BE2C (cell line): ENCODE measurements at regions not wholly inside any gene's neighbourhood (a gene's known extent, or its start where the extent isn't known, plus 50 kb on each side); places are given as distances from the start of the nearest gene placed in this dataset.

Experiments used
- DNase-seq: peaks from one replicate; pipeline ENCODE4 v3.0.0-alpha.2; 2020
- H3K27me3 ChIP-seq: fragments of 250-450 bp; sonication (Bioruptor Pico); 2 replicates; pipeline ENCODE4 v1.5.1; 2020; ENCODE audit warnings: mild to moderate bottlenecking
- H3K36me3 ChIP-seq: fragments of 250-450 bp; sonication (Bioruptor Pico); 2 replicates; pipeline ENCODE4 v1.5.1; 2020; ENCODE audit warnings: mild to moderate bottlenecking
- H3K4me1 ChIP-seq: fragments of 250-450 bp; sonication (Bioruptor Pico); 2 replicates; pipeline ENCODE4 v1.5.1; 2020
- H3K4me3 ChIP-seq: 2 replicates; pipeline ENCODE4 v1.5.1; 2011; ENCODE audit warnings: low read depth, low read length
- H3K9me3 ChIP-seq: fragments of 250-450 bp; sonication (Bioruptor Pico); 2 replicates; pipeline ENCODE4 v1.5.1; 2020
- CTCF ChIP-seq: IDR thresholded peaks from 2 replicates; pipeline ENCODE4 v1.5.1; 2012; ENCODE audit warnings: mild to moderate bottlenecking, low read depth, low read length

- Histone ChIP-seq H3K4me3 (no peak overlapping the region), H3K9me3 (no peaks in the 10 kb centered on the region), H3K4me1 (peaks cover 21% of the 10 kb centered on the region), H3K27me3 (no peaks in the 10 kb centered on the region), H3K36me3 (no peaks in the 10 kb centered on the region)
- DNase-seq, result no peak
- no peak for TF ChIP-seq CTCF
Observed at GRCh38 chr16:72243621-72244020, 71.7 kb upstream of the PMFBP1 start.

- no peaks in the 10 kb centered on the region; the same call in 1 of the 2 replicates for H3K9me3 ChIP-seq
- no peak for DNase-seq
- no peaks in the 10 kb centered on the region for H3K36me3 ChIP-seq
- no peaks in the 10 kb centered on the region for H3K27me3 ChIP-seq
- peaks cover 21% of the 10 kb centered on the region for H3K4me1 ChIP-seq
- TF ChIP-seq CTCF, result no peak
- no peak overlapping the region for H3K4me3 ChIP-seq
Observed at GRCh38 chr16:72242757-72243156, 70.8 kb upstream of the PMFBP1 start.

GRCh38 chr16:72241930-72242329, 70.0 kb upstream of the PMFBP1 start:
- peaks cover 21% of the 10 kb centered on the region for H3K4me1 ChIP-seq
- peak; percentile 97 for TF ChIP-seq CTCF

DNA sequence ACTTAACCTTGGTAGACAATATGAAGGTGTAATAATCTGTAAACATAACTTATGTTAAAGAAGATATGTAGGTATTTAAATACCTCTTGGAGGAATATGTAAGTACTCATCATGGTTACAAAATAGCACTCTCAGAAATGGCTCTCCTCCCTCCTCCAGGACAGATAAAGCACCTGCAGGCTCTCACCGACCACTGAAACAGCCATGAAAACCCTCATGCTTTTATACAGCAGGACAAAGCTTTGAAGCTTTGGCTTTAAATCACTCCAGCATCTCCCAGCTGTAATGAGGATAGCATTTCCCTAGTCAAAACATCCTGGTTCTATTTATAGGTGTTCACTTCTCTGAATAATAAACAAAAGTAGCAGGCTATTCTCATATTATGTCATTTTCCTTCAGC, 69.1 kb upstream of the PMFBP1 start:
- Histone ChIP-seq H3K4me1 (peaks cover 21% of the 10 kb centered on the region), H3K27me3 (no peaks in the 10 kb centered on the region), H3K4me3 (no peak overlapping the region), H3K9me3 (no peaks in the 10 kb centered on the region; the same call in 1 of the 2 replicates), H3K36me3 (no peaks in the 10 kb centered on the region)
- TF ChIP-seq CTCF, result no peak
- DNase-seq, result no peak

More at GRCh38 chr16:72241930-72242329, 70.0 kb upstream of the PMFBP1 start:
- H3K36me3 ChIP-seq, result no peaks in the 10 kb centered on the region
- DNase-seq, result peak; percentile 70
- no peaks in the 10 kb centered on the region for H3K27me3 ChIP-seq
- H3K9me3 ChIP-seq, result no peaks in the 10 kb centered on the region; the same call in 1 of the 2 replicates
- H3K4me3 ChIP-seq, result 0 out of 2 replicates have a peak overlapping the region, but pooled peaks have one; percentile 2

- Histone ChIP-seq H3K36me3 (no peaks in the 10 kb centered on the region), H3K4me3 (no peak overlapping the region), H3K4me1 (peaks cover 21% of the 10 kb centered on the region), H3K27me3 (no peaks in the 10 kb centered on the region), H3K9me3 (no peaks in the 10 kb centered on the region; the same call in 1 of the 2 replicates)
- TF ChIP-seq CTCF, result no peak
- no peak for DNase-seq
Observed at GRCh38 chr16:72240466-72240865, 68.5 kb upstream of the PMFBP1 start.

DNA sequence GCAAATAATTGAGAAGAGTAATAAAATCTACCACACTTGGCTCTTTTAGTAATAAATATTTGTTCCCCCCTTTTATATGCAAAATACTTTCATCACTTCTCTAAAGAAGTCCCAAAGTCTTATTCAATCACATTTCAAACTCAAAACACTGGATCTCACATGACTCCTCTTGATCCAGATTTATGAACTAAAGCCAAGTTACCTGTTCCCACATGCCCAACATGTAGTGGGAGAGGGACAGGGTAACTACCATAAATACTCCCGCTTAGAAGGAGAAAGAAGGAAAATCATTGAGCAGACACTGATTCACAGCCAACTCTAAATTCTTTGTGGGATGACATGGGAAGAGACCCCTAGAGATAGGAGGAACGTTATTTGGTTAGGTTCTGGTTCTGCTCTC, 64.9 kb upstream of the PMFBP1 start:
- Histone ChIP-seq H3K4me3 (no peak overlapping the region), H3K36me3 (no peaks in the 10 kb centered on the region), H3K9me3 (no peaks in the 10 kb centered on the region; the same call in 1 of the 2 replicates), H3K4me1 (peaks cover 7% of the 10 kb centered on the region), H3K27me3 (no peaks in the 10 kb centered on the region)
- TF ChIP-seq CTCF, result no peak
- no peak for DNase-seq
